ENCODE measurements at regions not wholly inside any gene's neighbourhood (a gene's known extent, or its start where the extent isn't known, plus 50 kb on each side); places are given as distances from the start of the nearest gene placed in this dataset.

- TF ChIP-seq, protein P1, sequence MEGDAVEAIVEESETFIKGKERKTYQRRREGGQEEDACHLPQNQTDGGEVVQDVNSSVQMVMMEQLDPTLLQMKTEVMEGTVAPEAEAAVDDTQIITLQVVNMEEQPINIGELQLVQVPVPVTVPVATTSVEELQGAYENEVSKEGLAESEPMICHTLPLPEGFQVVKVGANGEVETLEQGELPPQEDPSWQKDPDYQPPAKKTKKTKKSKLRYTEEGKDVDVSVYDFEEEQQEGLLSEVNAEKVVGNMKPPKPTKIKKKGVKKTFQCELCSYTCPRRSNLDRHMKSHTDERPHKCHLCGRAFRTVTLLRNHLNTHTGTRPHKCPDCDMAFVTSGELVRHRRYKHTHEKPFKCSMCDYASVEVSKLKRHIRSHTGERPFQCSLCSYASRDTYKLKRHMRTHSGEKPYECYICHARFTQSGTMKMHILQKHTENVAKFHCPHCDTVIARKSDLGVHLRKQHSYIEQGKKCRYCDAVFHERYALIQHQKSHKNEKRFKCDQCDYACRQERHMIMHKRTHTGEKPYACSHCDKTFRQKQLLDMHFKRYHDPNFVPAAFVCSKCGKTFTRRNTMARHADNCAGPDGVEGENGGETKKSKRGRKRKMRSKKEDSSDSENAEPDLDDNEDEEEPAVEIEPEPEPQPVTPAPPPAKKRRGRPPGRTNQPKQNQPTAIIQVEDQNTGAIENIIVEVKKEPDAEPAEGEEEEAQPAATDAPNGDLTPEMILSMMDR (IDR thresholded peaks at IDR 0.05) = no peak
- TF ChIP-seq AFF4 (CRISPR knock-in tag; IDR thresholded peaks at IDR 0.05; ENCODE audit: borderline replicate concordance) (no peak), PRDM15 (CRISPR knock-in tag; IDR thresholded peaks at IDR 0.05) (no peak), USF2 (CRISPR knock-in tag; IDR thresholded peaks at IDR 0.05) (no peak), ZNF121 (CRISPR knock-in tag; IDR thresholded peaks at IDR 0.05) (no peak), JUN (CRISPR knock-in tag; IDR thresholded peaks at IDR 0.05) (no peak), CREM (CRISPR knock-in tag; IDR thresholded peaks at IDR 0.05) (no peak)
- TF ChIP-seq, protein P2, sequence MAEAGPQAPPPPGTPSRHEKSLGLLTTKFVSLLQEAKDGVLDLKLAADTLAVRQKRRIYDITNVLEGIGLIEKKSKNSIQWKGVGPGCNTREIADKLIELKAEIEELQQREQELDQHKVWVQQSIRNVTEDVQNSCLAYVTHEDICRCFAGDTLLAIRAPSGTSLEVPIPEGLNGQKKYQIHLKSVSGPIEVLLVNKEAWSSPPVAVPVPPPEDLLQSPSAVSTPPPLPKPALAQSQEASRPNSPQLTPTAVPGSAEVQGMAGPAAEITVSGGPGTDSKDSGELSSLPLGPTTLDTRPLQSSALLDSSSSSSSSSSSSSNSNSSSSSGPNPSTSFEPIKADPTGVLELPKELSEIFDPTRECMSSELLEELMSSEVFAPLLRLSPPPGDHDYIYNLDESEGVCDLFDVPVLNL (CRISPR knock-in tag; IDR thresholded peaks at IDR 0.05; ENCODE audit: borderline replicate concordance, low read depth) = no peak
- TF ChIP-seq, protein P3, sequence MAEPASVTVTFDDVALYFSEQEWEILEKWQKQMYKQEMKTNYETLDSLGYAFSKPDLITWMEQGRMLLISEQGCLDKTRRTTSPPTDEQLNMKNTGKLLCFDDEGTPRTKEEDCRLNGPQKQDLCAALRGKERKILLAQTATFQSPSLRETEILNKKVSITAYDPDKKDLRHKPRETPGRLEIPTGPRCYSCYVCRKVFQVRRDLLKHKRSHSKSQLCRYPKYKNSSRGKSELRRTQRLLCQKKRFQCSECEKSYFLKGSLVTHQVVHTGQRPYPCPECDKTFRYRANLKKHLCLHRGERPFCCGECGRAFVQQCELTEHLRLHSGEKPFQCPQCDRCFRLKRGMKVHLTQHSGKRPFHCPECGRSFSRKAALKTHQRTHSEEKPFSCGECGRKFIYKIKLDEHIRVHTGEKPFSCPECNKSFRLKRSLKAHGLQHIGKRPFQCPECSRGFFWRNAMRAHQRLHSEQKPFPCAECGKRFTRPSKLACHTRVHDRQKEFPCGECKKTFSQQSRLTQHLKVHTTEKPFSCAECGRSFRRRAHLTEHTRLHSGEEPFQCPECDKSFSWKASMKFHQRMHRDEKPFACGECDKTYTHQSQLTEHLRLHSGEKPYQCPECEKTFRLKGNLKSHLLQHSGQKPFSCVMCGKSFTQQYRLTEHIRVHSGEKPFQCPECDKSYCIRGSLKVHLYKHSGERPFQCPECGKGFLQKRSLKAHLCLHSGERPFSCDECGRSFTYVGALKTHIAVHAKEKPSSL (CRISPR knock-in tag; conservative IDR thresholded peaks at IDR 0.05) = no peak
Measured at GRCh38 chr17:79676796-79677195, 53.9 kb upstream of the ENPP7 start.

All from WTC11 (cell line).